Cerebellar cortex (tissue), 1 donor: ENCODE measurements at regions not wholly inside any gene's neighbourhood (a gene's known extent, or its start where the extent isn't known, plus 50 kb on each side); places are given as distances from the start of the nearest gene placed in this dataset.

Source experiments
- DNase-seq: peaks from one replicate; pipeline ENCODE4 v3.0.0-alpha.2; 2015; ENCODE audit warnings: low spot score

- no peak for DNase-seq
These were observed 411.4 kb downstream of the CCDC91 start for GRCh38 chr12:28601570-28602058.

GRCh38 chr12:28602786-28603185, 412.5 kb downstream of the CCDC91 start:
- no peak for DNase-seq

- DNase-seq: no peak
These were observed 413.0 kb downstream of the CCDC91 start for GRCh38 chr12:28603239-28603638.

- DNase-seq: no peak
These were observed 413.5 kb downstream of the CCDC91 start for GRCh38 chr12:28603801-28604200.

- DNase-seq: no peak
These were observed 414.0 kb downstream of the CCDC91 start for GRCh38 chr12:28604240-28604639.

GRCh38 chr12:28606967-28607557, 416.8 kb downstream of the CCDC91 start:
- no peak for DNase-seq

GRCh38 chr12:28610401-28611114, 420.3 kb downstream of the CCDC91 start:
- no peak for DNase-seq

GRCh38 chr12:28611115-28611435, 420.8 kb downstream of the CCDC91 start:
- DNase-seq: no peak

GRCh38 chr12:28611449-28611848, 421.2 kb downstream of the CCDC91 start:
- no peak for DNase-seq

- no peak for DNase-seq
These were observed 427.9 kb downstream of the CCDC91 start for GRCh38 chr12:28618171-28618570.

- no peak for DNase-seq
These were observed 428.5 kb downstream of the CCDC91 start for GRCh38 chr12:28618772-28619171.

GRCh38 chr12:28620281-28620680, 430.0 kb downstream of the CCDC91 start:
- no peak for DNase-seq

- no peak for DNase-seq
These were observed 432.1 kb downstream of the CCDC91 start for GRCh38 chr12:28622406-28622805.

GRCh38 chr12:28626504-28626903, 436.2 kb downstream of the CCDC91 start:
- DNase-seq: no peak

GRCh38 chr12:28629691-28630090, 439.4 kb downstream of the CCDC91 start:
- no peak for DNase-seq

- DNase-seq: no peak
These were observed 441.6 kb downstream of the CCDC91 start for GRCh38 chr12:28631831-28632230.

- DNase-seq: no peak
These were observed 450.3 kb downstream of the CCDC91 start for GRCh38 chr12:28640519-28640918.

- DNase-seq: no peak
These were observed 455.2 kb downstream of the CCDC91 start for GRCh38 chr12:28645436-28645835.

- DNase-seq: no peak
These were observed 455.6 kb downstream of the CCDC91 start for GRCh38 chr12:28645891-28646290.

GRCh38 chr12:28650906-28651305, 460.6 kb downstream of the CCDC91 start:
- no peak for DNase-seq

GRCh38 chr12:28652239-28652638, 462.0 kb downstream of the CCDC91 start:
- DNase-seq: no peak

GRCh38 chr12:28681980-28682379, 467.1 kb upstream of the FAR2 start:
- no peak for DNase-seq

GRCh38 chr12:28683366-28683765, 465.7 kb upstream of the FAR2 start:
- DNase-seq: no peak
